BE2C (cell line): ENCODE measurements at regions not wholly inside any gene's neighbourhood (a gene's known extent, or its start where the extent isn't known, plus 50 kb on each side); places are given as distances from the start of the nearest gene placed in this dataset.

ENCODE experiments used
- DNase-seq: peaks from one replicate; pipeline ENCODE4 v3.0.0-alpha.2; 2020
- H3K27me3 ChIP-seq: fragments of 250-450 bp; sonication (Bioruptor Pico); 2 replicates; pipeline ENCODE4 v1.5.1; 2020; ENCODE audit warnings: mild to moderate bottlenecking
- H3K36me3 ChIP-seq: fragments of 250-450 bp; sonication (Bioruptor Pico); 2 replicates; pipeline ENCODE4 v1.5.1; 2020; ENCODE audit warnings: mild to moderate bottlenecking
- H3K4me1 ChIP-seq: fragments of 250-450 bp; sonication (Bioruptor Pico); 2 replicates; pipeline ENCODE4 v1.5.1; 2020
- H3K4me3 ChIP-seq: 2 replicates; pipeline ENCODE4 v1.5.1; 2011; ENCODE audit warnings: low read depth, low read length
- H3K9me3 ChIP-seq: fragments of 250-450 bp; sonication (Bioruptor Pico); 2 replicates; pipeline ENCODE4 v1.5.1; 2020
- TF ChIP-seq, protein P1 (sequence below): IDR thresholded peaks from 2 replicates; pipeline ENCODE4 v1.5.1; 2012; ENCODE audit warnings: mild to moderate bottlenecking, low read depth, low read length

DNA sequence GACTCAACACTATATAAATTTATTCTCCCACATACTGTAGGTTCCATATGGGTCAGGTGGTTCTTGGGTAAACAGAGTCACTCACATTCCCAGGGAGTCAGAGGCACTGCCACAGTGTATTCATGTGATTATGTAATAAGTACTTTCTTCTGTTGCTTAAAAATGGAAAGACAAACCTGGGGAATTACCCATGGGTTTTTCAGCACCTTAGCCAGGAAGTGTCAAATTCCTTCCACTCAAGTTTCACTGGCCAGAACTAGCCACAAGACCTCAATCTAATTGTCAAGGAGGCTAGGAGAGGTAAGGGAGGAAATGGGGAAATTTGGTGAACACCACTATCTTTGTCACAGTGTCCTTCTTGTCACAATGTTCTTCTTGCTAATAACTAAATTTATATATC lies 333.2 kb upstream of the MDGA2 start:
- Histone ChIP-seq H3K27me3 (no peaks in the 10 kb centered on the region), H3K4me3 (no peak overlapping the region), H3K36me3 (no peaks in the 10 kb centered on the region), H3K4me1 (no peaks in the 10 kb centered on the region; the same call in 1 of the 2 replicates), H3K9me3 (no peaks in the 10 kb centered on the region)
- TF ChIP-seq, protein P1, sequence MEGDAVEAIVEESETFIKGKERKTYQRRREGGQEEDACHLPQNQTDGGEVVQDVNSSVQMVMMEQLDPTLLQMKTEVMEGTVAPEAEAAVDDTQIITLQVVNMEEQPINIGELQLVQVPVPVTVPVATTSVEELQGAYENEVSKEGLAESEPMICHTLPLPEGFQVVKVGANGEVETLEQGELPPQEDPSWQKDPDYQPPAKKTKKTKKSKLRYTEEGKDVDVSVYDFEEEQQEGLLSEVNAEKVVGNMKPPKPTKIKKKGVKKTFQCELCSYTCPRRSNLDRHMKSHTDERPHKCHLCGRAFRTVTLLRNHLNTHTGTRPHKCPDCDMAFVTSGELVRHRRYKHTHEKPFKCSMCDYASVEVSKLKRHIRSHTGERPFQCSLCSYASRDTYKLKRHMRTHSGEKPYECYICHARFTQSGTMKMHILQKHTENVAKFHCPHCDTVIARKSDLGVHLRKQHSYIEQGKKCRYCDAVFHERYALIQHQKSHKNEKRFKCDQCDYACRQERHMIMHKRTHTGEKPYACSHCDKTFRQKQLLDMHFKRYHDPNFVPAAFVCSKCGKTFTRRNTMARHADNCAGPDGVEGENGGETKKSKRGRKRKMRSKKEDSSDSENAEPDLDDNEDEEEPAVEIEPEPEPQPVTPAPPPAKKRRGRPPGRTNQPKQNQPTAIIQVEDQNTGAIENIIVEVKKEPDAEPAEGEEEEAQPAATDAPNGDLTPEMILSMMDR, result no peak
- no peak for DNase-seq

DNA sequence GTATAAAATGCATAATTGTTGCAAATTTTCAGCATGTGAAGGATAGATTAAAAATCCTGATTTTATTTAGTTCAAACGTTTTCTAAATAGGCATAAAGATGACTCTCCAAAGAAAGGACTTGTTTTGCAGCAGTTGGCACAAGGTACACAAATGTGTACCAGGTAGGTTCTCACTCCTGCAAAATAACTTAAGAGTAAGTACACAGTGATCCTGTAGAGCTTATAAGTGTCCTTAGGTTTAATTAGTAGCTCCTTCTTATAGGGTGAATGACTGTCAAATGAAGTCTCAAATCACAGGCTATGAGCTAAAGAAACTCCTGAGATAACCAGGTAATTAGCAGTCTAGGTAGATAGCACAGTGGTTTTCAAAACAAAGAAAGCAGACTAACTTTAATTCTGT lies 330.6 kb upstream of the MDGA2 start:
- Histone ChIP-seq H3K27me3 (no peaks in the 10 kb centered on the region), H3K9me3 (no peaks in the 10 kb centered on the region), H3K4me3 (no peak overlapping the region), H3K36me3 (no peaks in the 10 kb centered on the region), H3K4me1 (no peaks in the 10 kb centered on the region; the same call in 1 of the 2 replicates)
- TF ChIP-seq, protein P1, result no peak
- no peak for DNase-seq

DNA sequence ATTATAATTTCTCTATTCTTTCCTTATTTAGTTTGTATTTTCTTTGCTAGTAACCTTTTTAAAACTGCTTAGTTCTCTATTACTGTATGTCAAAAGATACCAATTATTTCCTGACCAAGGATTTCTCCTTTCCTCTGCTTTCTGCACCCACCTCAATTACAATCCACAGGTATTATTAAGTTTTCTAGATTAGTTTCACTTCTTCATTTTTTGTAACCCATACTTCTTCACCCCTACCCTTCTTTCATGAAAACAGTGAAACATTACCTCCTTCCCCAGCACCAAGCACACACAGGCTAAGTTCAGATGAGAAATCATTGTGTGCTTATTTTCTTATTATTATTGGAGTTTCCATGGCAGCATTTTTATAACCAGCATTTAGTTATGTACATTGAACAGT lies 318.5 kb upstream of the MDGA2 start:
- Histone ChIP-seq H3K4me1 (peaks cover 5% of the 10 kb centered on the region), H3K9me3 (no peaks in the 10 kb centered on the region), H3K27me3 (no peaks in the 10 kb centered on the region), H3K4me3 (no peak overlapping the region), H3K36me3 (no peaks in the 10 kb centered on the region)
- DNase-seq, result no peak
- TF ChIP-seq, protein P1, result no peak

DNA sequence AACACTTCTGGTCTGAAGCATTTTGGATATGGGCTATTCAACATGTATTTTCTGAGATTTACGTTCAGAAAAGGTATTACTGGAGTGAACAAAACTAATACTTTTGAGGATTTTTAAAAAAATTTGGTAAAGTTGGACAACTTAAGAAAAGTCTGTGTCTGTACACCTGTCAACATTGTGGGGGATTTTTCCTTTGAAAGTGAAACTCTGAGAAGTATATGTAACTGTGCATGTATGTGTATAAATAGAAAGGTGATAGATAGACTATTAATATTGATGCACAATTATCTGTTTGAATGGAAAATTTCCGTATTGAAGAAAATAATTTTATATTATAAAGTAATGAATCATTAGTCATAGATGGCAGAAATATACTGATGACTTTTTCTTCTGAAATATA lies 312.8 kb upstream of the MDGA2 start:
- peaks cover 5% of the 10 kb centered on the region for H3K4me1 ChIP-seq
- DNase-seq, result no peak
- no peaks in the 10 kb centered on the region for H3K36me3 ChIP-seq
- H3K9me3 ChIP-seq, result no peaks in the 10 kb centered on the region
- no peak overlapping the region for H3K4me3 ChIP-seq
- TF ChIP-seq, protein P1, result no peak
- no peaks in the 10 kb centered on the region for H3K27me3 ChIP-seq

DNA sequence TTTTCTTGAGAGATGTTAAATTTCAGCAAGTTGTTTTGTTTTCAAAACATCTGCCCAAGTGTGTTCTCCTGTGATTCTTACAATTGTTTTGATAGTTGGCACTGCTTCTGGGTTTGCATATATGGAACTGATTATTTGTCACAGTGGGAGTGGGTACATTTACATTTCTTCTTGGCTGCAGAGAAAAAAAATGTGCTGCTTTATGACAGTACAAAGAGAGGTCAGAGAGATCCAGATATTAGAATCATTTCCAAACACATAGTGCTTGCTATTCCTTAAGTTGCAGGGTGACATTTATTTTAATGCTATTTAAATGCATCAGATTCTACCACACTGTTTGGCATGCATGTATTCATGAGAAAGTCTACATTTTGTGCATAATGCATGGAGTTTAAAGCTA lies 303.5 kb upstream of the MDGA2 start:
- TF ChIP-seq, protein P1, result no peak
- Histone ChIP-seq H3K4me3 (no peak overlapping the region), H3K36me3 (no peaks in the 10 kb centered on the region), H3K9me3 (no peaks in the 10 kb centered on the region), H3K4me1 (peaks cover 5% of the 10 kb centered on the region), H3K27me3 (no peaks in the 10 kb centered on the region)
- no peak for DNase-seq

DNA sequence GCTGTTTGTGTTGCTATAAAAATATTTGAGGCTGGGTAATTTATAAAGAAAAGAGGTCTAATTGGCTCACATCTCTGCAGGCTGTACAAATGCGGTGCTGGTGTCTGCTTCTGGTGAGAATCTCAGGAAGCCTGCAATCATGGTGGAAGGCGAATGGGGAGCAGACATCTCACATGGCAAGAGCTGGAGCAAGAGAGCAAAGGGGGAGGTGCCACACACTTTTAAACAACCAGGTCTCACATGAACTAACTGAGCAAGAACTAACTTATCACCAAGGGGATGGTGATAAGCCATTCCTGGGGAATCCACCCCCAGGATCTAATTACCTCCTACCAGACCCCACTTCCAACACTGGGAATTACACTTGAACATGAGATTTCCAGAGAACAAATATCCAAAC lies 300.7 kb upstream of the MDGA2 start:
- Histone ChIP-seq H3K9me3 (no peaks in the 10 kb centered on the region), H3K4me1 (peaks cover 5% of the 10 kb centered on the region), H3K4me3 (no peak overlapping the region), H3K36me3 (no peaks in the 10 kb centered on the region), H3K27me3 (no peaks in the 10 kb centered on the region)
- DNase-seq, result peak; percentile 16
- TF ChIP-seq, protein P1, result no peak
